ENCODE measurements at regions not wholly inside any gene's neighbourhood (a gene's known extent, or its start where the extent isn't known, plus 50 kb on each side); places are given as distances from the start of the nearest gene placed in this dataset.

- TF ChIP-seq CTCF (IDR thresholded peaks at IDR 0.05; ENCODE audit: low read depth, low read length, missing input control): no peak
- no peak for TF ChIP-seq GABPA (IDR thresholded peaks at IDR 0.05 in 1 of 2, conservative IDR thresholded peaks at IDR 0.05 in 1 of 2)
- TF ChIP-seq HNF4A (conservative IDR thresholded peaks at IDR 0.05): no peak
- no peak for TF ChIP-seq RAD21 (IDR thresholded peaks at IDR 0.05)
- TF ChIP-seq YY1 (IDR thresholded peaks at IDR 0.05): no peak
Observed at GRCh38 chr10:45505311-45505710, 131.3 kb downstream of the ALOX5 start.

Measured in liver (tissue), 3 donors.